IMR-90 (cell line): ENCODE measurements at regions not wholly inside any gene's neighbourhood (a gene's known extent, or its start where the extent isn't known, plus 50 kb on each side); places are given as distances from the start of the nearest gene placed in this dataset.

ENCODE experiments used
- ATAC-seq: fragments of 200-7000 bp; cut with Tn5 transposase; 2 replicates; pipeline ENCODE4 v1.9.1; 2020; ENCODE audit warnings: low read depth, mild to moderate bottlenecking, moderate library complexity
- BruUV-seq: library from RNA; stranded (reverse); fragments of 400-500 nt; replicated peaks from 2 replicates; lab custom pipeline; 2021; lab: Mats Ljungman, UMichigan
- CTCF ChIA-PET: fragments of 300-600 bp; formaldehyde crosslinking; extraction: SDS; loops from one replicate; lab custom pipeline; 2021; ENCODE audit warnings: antibody characterized with exemption; lab: Yijun Ruan, JAX
- POLR2A ChIA-PET: fragments of 300-600 bp; sonication (Branson Sonifier 250); formaldehyde crosslinking; loops from one replicate; lab custom pipeline; 2022; ENCODE audit warnings: antibody characterized with exemption; ENCODE audit not compliant: unreplicated experiment; lab: Charles Lee
- DNase-seq: peaks from one replicate; pipeline ENCODE4 v3.0.0; 2013
- H2AFZ ChIP-seq: replicated peaks from 2 replicates; pipeline ENCODE3; 2013; ENCODE audit warnings: low read length, mild to moderate bottlenecking; ENCODE audit not compliant: poor library complexity
- H2AK5ac ChIP-seq: 2 replicates; pipeline ENCODE4 v1.6.1; 2013; ENCODE audit warnings: low read depth, low read length, inconsistent platforms
- H2AK9ac ChIP-seq: replicated peaks from 2 replicates; pipeline ENCODE3; 2013; ENCODE audit warnings: mild to moderate bottlenecking, low read depth, low read length, moderate library complexity; ENCODE audit not compliant: poor library complexity
- H2BK120ac ChIP-seq: 2 replicates; pipeline ENCODE4 v1.6.1; 2013; ENCODE audit warnings: low read depth, low read length, inconsistent platforms
- H2BK15ac ChIP-seq: 3 replicates; pipeline ENCODE4 v1.6.1; 2013; ENCODE audit warnings: low read depth, low read length, inconsistent platforms
- H2BK20ac ChIP-seq: 2 replicates; pipeline ENCODE4 v1.6.1; 2013; ENCODE audit warnings: low read depth, mild to moderate bottlenecking, inconsistent platforms, low read length, moderate library complexity
- H2BK5ac ChIP-seq: 2 replicates; pipeline ENCODE4 v1.6.1; 2013; ENCODE audit warnings: mild to moderate bottlenecking, low read depth, low read length, inconsistent platforms; ENCODE audit not compliant: poor library complexity, severe bottlenecking
- H3K14ac ChIP-seq: replicated peaks from 2 replicates; pipeline ENCODE4 v1.6.1; 2013; ENCODE audit warnings: low read depth, low read length, inconsistent platforms
- H3K18ac ChIP-seq: 2 replicates; pipeline ENCODE4 v1.6.1; 2013; ENCODE audit warnings: low read depth, low read length, control low read depth
- H3K23ac ChIP-seq: 2 replicates; pipeline ENCODE4 v1.6.1; 2013; ENCODE audit warnings: low read depth, low read length, inconsistent platforms
- H3K27ac ChIP-seq: 2 replicates; pipeline ENCODE4 v1.5.1; 2013; ENCODE audit warnings: mild to moderate bottlenecking, control low read depth, low read length; ENCODE audit not compliant: insufficient read depth
- H3K27me3 ChIP-seq: 2 replicates; pipeline ENCODE4 v1.6.1; 2013; ENCODE audit warnings: low read length; ENCODE audit not compliant: control insufficient read depth, insufficient read depth
- H3K36me3 ChIP-seq: 2 replicates; pipeline ENCODE4 v1.6.1; 2013; ENCODE audit warnings: low read length, mixed read lengths; ENCODE audit not compliant: control insufficient read depth, insufficient read depth
- H3K4ac ChIP-seq: 2 replicates; pipeline ENCODE4 v1.6.1; 2013; ENCODE audit warnings: low read depth, low read length, inconsistent platforms
- H3K4me1 ChIP-seq: 2 replicates; pipeline ENCODE4 v1.6.1; 2013; ENCODE audit warnings: low read length, mixed read lengths; ENCODE audit not compliant: control insufficient read depth, insufficient read depth
- H3K4me2 ChIP-seq: 2 replicates; pipeline ENCODE4 v1.6.1; 2013; ENCODE audit warnings: low read depth, mild to moderate bottlenecking, control low read depth, low read length, moderate library complexity
- H3K4me3 ChIP-seq: 2 replicates; pipeline ENCODE4 v1.5.1; 2013; ENCODE audit warnings: low read depth, mild to moderate bottlenecking, control low read depth, low read length, moderate library complexity; ENCODE audit not compliant: insufficient read depth
- H3K56ac ChIP-seq: 2 replicates; pipeline ENCODE4 v1.6.1; 2013; ENCODE audit warnings: low read length, inconsistent platforms; ENCODE audit not compliant: insufficient read depth; ENCODE audit errors: extremely low read depth
- H3K79me1 ChIP-seq, 2 experiments: 2 replicates each; pipeline ENCODE4 v1.6.1; 2013; ENCODE audit warnings: low read length in 2 of 2, inconsistent platforms in 1 of 2, low read depth in 1 of 2
- H3K9ac ChIP-seq: 2 replicates; pipeline ENCODE4 v1.6.1; 2013; ENCODE audit warnings: low read depth, low read length, control low read depth
- H3K9me1 ChIP-seq: 2 replicates; pipeline ENCODE4 v1.6.1; 2013; ENCODE audit warnings: low read length, inconsistent platforms; ENCODE audit not compliant: insufficient read depth
- H3K9me3 ChIP-seq: 2 replicates; pipeline ENCODE4 v1.6.1; 2013; ENCODE audit warnings: low read length; ENCODE audit not compliant: control insufficient read depth, insufficient read depth
- H4K20me1 ChIP-seq: 2 replicates; pipeline ENCODE4 v1.6.1; 2013; ENCODE audit warnings: low read length, inconsistent platforms; ENCODE audit not compliant: insufficient read depth
- H4K5ac ChIP-seq: 2 replicates; pipeline ENCODE4 v1.6.1; 2013; ENCODE audit warnings: mild to moderate bottlenecking, low read depth, low read length, control low read depth
- H4K8ac ChIP-seq, 2 experiments: 2 replicates each; pipeline ENCODE4 v1.6.1; 2013; ENCODE audit warnings: low read depth in 2 of 2, low read length in 2 of 2, control low read depth in 1 of 2, inconsistent platforms in 1 of 2
- H4K91ac ChIP-seq: 2 replicates; pipeline ENCODE4 v1.6.1; 2013; ENCODE audit warnings: low read depth, low read length, inconsistent platforms; ENCODE audit not compliant: insufficient read depth
- BHLHE40 ChIP-seq: fragments of 150-350 bp; IDR thresholded peaks from 2 replicates; pipeline ENCODE4 v1.6.1; 2016; ENCODE audit warnings: mild to moderate bottlenecking, low read depth, low read length
- CEBPB ChIP-seq: IDR thresholded peaks from 2 replicates; pipeline ENCODE4 v1.6.1; 2012; ENCODE audit warnings: low read depth, low read length, improper control_type of control experiment
- CHD1 ChIP-seq: IDR thresholded peaks from 2 replicates; pipeline ENCODE4 v1.6.1; 2012; ENCODE audit warnings: low read depth, low read length, improper control_type of control experiment
- CTCF ChIP-seq: conservative IDR thresholded peaks from 2 replicates; pipeline ENCODE4 v1.5.1; 2012; ENCODE audit warnings: mild to moderate bottlenecking, low read depth, low read length, improper control_type of control experiment
- ELK1 ChIP-seq: fragments of 150-350 bp; IDR thresholded peaks from 2 replicates; pipeline ENCODE4 v1.6.1; 2016; ENCODE audit warnings: low read depth, mild to moderate bottlenecking, low read length, moderate library complexity, borderline replicate concordance
- FOS ChIP-seq: fragments of 150-350 bp; IDR thresholded peaks from 2 replicates; pipeline ENCODE4 v1.6.1; 2016; ENCODE audit warnings: low read depth, low read length
- MAFK ChIP-seq: IDR thresholded peaks from 2 replicates; pipeline ENCODE4 v1.6.1; 2012; ENCODE audit warnings: low read depth, low read length, improper control_type of control experiment
- MAZ ChIP-seq: IDR thresholded peaks from 2 replicates; pipeline ENCODE4 v1.6.1; 2012; ENCODE audit warnings: low read depth, mild to moderate bottlenecking, low read length, improper control_type of control experiment, moderate library complexity, borderline replicate concordance
- MXI1 ChIP-seq: IDR thresholded peaks from 2 replicates; pipeline ENCODE4 v1.6.1; 2012; ENCODE audit warnings: low read depth, mild to moderate bottlenecking, low read length, moderate library complexity, borderline replicate concordance
- NFE2L2 ChIP-seq: fragments of 150-350 bp; IDR thresholded peaks from 2 replicates; pipeline ENCODE4 v1.6.1; 2016; ENCODE audit warnings: low read depth, mild to moderate bottlenecking, low read length
- POLR2A ChIP-seq: IDR thresholded peaks from 2 replicates; pipeline ENCODE4 v1.6.1; 2012; ENCODE audit warnings: mild to moderate bottlenecking, low read depth, low read length
- RAD21 ChIP-seq: IDR thresholded peaks from 2 replicates; pipeline ENCODE4 v1.6.1; 2012; ENCODE audit warnings: low read length, improper control_type of control experiment
- RCOR1 ChIP-seq: IDR thresholded peaks from 2 replicates; pipeline ENCODE4 v1.6.1; 2012; ENCODE audit warnings: mild to moderate bottlenecking, low read length, improper control_type of control experiment; ENCODE audit not compliant: insufficient replicate concordance
- RFX5 ChIP-seq: IDR thresholded peaks from 2 replicates; pipeline ENCODE4 v1.8.0; 2012; ENCODE audit warnings: low read depth, mild to moderate bottlenecking, low read length, moderate library complexity
- SMC3 ChIP-seq: fragments of 150-350 bp; IDR thresholded peaks from 2 replicates; pipeline ENCODE4 v1.6.1; 2016; ENCODE audit warnings: low read depth, mild to moderate bottlenecking, antibody characterized with exemption, low read length, moderate library complexity
- USF2 ChIP-seq: fragments of 150-350 bp; IDR thresholded peaks from 2 replicates; pipeline ENCODE4 v1.6.1; 2017; ENCODE audit warnings: mild to moderate bottlenecking, antibody characterized with exemption, low read length, low read depth
- WGBS, 2 experiments: methylation state at CpG; one replicate each; pipeline versions ENCODE4 v1.1.5 to v1.1.7; 2013; ENCODE audit warnings: missing lambda C conversion rate in 2 of 2; ENCODE audit not compliant: insufficient read length in 1 of 2; ENCODE audit errors: extremely low coverage in 2 of 2; 5-methylcytosine and 5-hydroxymethylcytosine counted together
- dilution Hi-C: fragments of 300-500 bp; cut with HindIII; formaldehyde crosslinking; loops from one replicate; pipeline ENCODE4 v1.14.3; 2018; ENCODE audit warnings: low sequenced_read_pairs; ENCODE audit not compliant: unreplicated experiment
- in situ Hi-C: fragments of 300-500 bp; cut with MboI; formaldehyde crosslinking; loops from 3 replicates; pipeline ENCODE4 v1.14.3; 2019; ENCODE audit warnings: low sequenced_read_pairs, inconsistent platforms, mixed read lengths
- intact Hi-C: fragments of 100-400 bp; cut with micrococcal nuclease; formaldehyde crosslinking; loops from 2 replicates; pipeline ENCODE4 v1.10.0; 2022

GRCh38 chr2:195122653-195123052 lies 534.4 kb upstream of the SLC39A10 start:
- H3K27me3 ChIP-seq, result no peaks in the 10 kb centered on the region
- H3K9me1 ChIP-seq, result no peaks in the 10 kb centered on the region
- H4K5ac ChIP-seq, result no peak overlapping the region
- no peak overlapping the region for H4K8ac ChIP-seq
- no TSS peak for BruUV-seq
- ChIA-PET POLR2A (no interaction called here), CTCF (no interaction called here)
- no CpG with 5 or more reads among the region's 1 CpG for WGBS, 2 experiments
- no peak overlapping the region for H3K23ac ChIP-seq
- DNase-seq, result no peak
- H3K18ac ChIP-seq, result no peak overlapping the region
- H2BK15ac ChIP-seq, result no peak overlapping the region
- no peak overlapping the region for H3K27ac ChIP-seq
- no peak overlapping the region for H4K91ac ChIP-seq
- H2AK9ac ChIP-seq, result no peak overlapping the region
- H3K4ac ChIP-seq, result no peak overlapping the region
- in situ Hi-C loops, result no loop called here
- dilution Hi-C loops, result no loop called here
- H3K9ac ChIP-seq, result no peak overlapping the region
- H2BK120ac ChIP-seq, result no peak overlapping the region
- no peak overlapping the region for H3K4me3 ChIP-seq
- no peak overlapping the region for H3K14ac ChIP-seq
- H3K4me2 ChIP-seq, result no peak overlapping the region
- H2AFZ ChIP-seq, result no peak overlapping the region
- H2BK5ac ChIP-seq, result no peak overlapping the region
- intact Hi-C loops, result loop anchor here (5.0 kb wide), 1 partner anchor 1020 kb away; no protein-coding TSS in a partner anchor
- TF ChIP-seq FOS, result no peak
- no peak for TF ChIP-seq SMC3
- TF ChIP-seq CEBPB, result no peak
- TF ChIP-seq BHLHE40, result no peak
- TF ChIP-seq ELK1, result no peak
- TF ChIP-seq RCOR1, result no peak
- TF ChIP-seq CTCF, result no peak
- TF ChIP-seq MXI1, result no peak
- TF ChIP-seq CHD1, result no peak
- TF ChIP-seq USF2, result no peak
- no peak for TF ChIP-seq MAFK
- TF ChIP-seq RFX5, result no peak
- no peak for TF ChIP-seq POLR2A
- TF ChIP-seq RAD21, result no peak
- no peak for TF ChIP-seq MAZ
- TF ChIP-seq NFE2L2, result no peak
- no peak for ATAC-seq
- no peaks in the 10 kb centered on the region for H3K4me1 ChIP-seq
- no peak overlapping the region for H3K56ac ChIP-seq
- no peak overlapping the region for H2BK20ac ChIP-seq
- H2AK5ac ChIP-seq, result no peak overlapping the region
- H3K36me3 ChIP-seq, result no peaks in the 10 kb centered on the region
- H4K20me1 ChIP-seq, result no peaks in the 10 kb centered on the region
- H3K9me3 ChIP-seq, result no peaks in the 10 kb centered on the region
- no peaks in the 10 kb centered on the region for H3K79me1 ChIP-seq
